PC-3 (cell line): ENCODE measurements at regions not wholly inside any gene's neighbourhood (a gene's known extent, or its start where the extent isn't known, plus 50 kb on each side); places are given as distances from the start of the nearest gene placed in this dataset.

Source experiments
- EZH2 ChIP-seq: fragments of 300-600 bp; sonication (generic); IDR thresholded peaks from one replicate; pipeline ENCODE4 v1.6.1; 2017; ENCODE audit warnings: antibody characterized with exemption, mild to moderate bottlenecking, low read length; ENCODE audit not compliant: unreplicated experiment
- TF ChIP-seq, protein P1 (sequence below): fragments of 300-600 bp; sonication (generic); conservative IDR thresholded peaks from 2 replicates; pipeline ENCODE4 v1.5.1; 2017; ENCODE audit warnings: antibody characterized with exemption, low read depth, mild to moderate bottlenecking, low read length

DNA sequence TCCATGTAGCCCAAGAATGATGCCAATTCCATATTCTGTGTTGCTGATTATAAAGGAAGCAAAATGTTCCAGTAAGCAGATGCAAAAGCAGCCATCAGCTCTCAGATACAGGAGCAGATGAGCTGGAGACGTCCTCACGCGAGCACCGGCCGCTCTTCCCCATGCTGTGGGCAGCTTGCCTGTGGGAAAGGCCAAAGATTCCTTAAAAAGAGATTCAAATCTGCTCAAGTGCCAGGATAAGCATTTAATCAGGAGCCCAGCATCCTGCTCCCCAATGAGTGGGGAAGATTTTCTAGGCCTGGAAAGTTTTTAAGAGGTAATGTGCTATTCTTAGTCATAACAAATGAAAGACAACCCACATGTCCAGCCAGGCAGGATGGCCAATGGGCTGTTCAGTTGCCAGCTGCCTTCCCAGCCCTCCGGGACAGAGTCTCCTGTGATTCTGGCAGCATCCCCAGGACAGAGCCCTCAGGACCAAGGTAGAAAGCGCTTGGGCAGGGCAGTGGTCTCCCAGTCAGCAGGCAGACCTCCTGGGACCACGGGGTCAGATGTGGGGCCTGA, 108.2 kb upstream of the TMPRSS2 start:
- TF ChIP-seq, protein P1, sequence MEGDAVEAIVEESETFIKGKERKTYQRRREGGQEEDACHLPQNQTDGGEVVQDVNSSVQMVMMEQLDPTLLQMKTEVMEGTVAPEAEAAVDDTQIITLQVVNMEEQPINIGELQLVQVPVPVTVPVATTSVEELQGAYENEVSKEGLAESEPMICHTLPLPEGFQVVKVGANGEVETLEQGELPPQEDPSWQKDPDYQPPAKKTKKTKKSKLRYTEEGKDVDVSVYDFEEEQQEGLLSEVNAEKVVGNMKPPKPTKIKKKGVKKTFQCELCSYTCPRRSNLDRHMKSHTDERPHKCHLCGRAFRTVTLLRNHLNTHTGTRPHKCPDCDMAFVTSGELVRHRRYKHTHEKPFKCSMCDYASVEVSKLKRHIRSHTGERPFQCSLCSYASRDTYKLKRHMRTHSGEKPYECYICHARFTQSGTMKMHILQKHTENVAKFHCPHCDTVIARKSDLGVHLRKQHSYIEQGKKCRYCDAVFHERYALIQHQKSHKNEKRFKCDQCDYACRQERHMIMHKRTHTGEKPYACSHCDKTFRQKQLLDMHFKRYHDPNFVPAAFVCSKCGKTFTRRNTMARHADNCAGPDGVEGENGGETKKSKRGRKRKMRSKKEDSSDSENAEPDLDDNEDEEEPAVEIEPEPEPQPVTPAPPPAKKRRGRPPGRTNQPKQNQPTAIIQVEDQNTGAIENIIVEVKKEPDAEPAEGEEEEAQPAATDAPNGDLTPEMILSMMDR = no peak
- no peak for TF ChIP-seq EZH2
